ENCODE measurements at regions not wholly inside any gene's neighbourhood (a gene's known extent, or its start where the extent isn't known, plus 50 kb on each side); places are given as distances from the start of the nearest gene placed in this dataset.

GRCh38 chr13:106819413-106820180 lies 251.7 kb upstream of the ARGLU1 start:
- TF ChIP-seq CTCF (IDR thresholded peaks at IDR 0.05), result no peak
- no peak for TF ChIP-seq POLR2A (IDR thresholded peaks at IDR 0.05)
- no peak for TF ChIP-seq EP300 (IDR thresholded peaks at IDR 0.05)
- TF ChIP-seq POLR2AphosphoS5 (IDR thresholded peaks at IDR 0.05), result no peak
